HG02840 (cell line): ENCODE measurements at regions not wholly inside any gene's neighbourhood (a gene's known extent, or its start where the extent isn't known, plus 50 kb on each side); places are given as distances from the start of the nearest gene placed in this dataset.
"Not testable (repeated sequence)": the region's sequence is repeated elsewhere in the genome, so short reads cannot be mapped to it uniquely, and the experiment has no call there.

ENCODE experiments used
- ATAC-seq: cut with Tn5 transposase; IDR thresholded peaks from one replicate; pipeline ENCODE4 v1.9.1; 2021; ENCODE audit warnings: mild to moderate bottlenecking, moderate library complexity, moderate number of reproducible peaks; ENCODE audit not compliant: unreplicated experiment, low FRiP score

DNA sequence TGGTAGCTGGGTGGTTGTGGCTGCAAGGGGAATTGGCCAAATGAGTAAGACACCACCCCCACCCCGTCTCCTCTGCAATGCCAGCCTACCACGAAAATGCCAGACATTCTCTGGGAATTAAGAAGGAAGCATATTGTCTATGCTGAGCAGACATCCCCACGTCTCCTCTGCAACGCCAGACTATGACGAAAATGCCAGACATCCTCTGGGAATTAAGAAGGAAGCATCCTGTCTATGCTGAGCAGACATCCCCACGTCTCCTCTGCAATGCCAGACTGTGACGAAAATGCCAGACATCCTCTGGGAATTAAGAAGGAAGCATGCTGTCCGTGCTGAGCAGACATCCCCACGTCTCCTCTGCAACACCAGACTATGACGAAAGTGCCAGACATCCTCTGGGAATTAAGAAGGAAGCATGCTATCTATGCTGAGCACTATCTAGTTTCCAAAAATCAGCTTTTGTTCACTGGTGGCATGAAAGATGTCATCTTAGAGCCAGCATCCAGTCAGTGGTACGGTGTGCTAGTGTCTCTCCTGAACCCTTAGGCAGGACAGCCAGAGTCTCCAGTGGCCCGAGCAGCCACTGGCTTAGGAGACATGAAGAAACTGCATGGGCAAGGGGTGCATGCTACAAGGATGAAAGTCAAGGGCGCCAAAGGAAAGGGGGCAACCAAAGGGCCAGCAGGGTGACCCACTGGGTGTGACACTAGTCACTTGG is 339.8 kb upstream of the FRG1 start:
- ATAC-seq: no peak

DNA sequence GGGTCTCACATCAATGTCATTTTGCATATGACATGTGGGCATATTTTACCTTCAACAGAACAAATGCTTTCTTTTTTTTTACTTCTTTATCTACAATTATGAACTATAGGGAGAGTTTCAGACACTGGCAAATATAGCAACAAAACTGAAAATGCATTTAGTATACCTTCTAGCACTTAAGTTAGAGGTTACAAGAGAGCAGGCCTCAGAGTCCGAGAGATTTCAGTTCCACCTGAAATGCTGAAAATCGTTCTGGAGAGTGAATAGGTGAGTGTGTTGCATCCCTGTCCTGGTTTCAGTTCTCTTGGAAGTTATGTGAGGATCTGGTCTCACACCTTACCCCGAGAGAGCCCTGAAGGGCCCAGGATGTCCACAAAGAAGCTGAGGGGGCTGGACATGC is 337.8 kb upstream of the FRG1 start:
- not testable (repeated sequence) for ATAC-seq

DNA sequence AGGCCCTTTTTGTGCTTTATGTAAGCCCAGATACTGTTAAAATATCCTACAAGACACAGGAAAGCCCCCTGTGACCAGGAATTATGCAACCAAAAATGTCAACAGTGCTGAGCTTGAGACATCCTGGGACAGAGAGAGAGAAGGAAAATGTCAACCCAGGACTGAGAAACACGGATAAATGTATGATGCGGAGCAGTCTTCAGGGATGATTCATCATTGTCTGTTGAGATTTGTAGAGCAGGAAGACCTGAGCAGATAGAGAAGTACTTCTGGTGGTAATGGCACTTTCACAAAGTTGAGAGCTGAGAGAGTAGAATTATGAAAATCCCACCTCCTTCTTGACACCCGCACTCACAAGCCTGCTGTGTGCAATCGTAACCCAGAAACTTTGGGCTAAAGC is 330.1 kb upstream of the FRG1 start:
- ATAC-seq: not testable (repeated sequence)

DNA sequence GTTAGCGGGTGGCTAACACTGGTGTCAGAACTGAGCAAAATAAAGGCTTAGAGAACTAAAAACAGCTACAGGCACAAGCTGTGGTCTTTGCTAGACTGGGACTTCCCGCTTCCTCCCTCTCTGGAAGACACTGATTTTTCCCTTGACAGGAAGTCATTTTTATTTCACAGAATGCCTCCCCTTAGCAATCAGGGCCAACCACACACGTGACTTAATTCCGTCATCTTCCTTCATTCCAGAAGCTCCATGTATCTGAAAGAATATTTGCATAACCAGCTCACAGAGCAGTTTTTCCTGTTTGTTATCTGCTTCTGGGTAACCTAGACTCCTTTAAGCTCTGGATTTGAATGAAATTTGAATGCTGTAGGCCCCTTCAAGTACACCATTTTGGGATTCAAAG is 327.5 kb upstream of the FRG1 start:
- ATAC-seq: no peak

DNA sequence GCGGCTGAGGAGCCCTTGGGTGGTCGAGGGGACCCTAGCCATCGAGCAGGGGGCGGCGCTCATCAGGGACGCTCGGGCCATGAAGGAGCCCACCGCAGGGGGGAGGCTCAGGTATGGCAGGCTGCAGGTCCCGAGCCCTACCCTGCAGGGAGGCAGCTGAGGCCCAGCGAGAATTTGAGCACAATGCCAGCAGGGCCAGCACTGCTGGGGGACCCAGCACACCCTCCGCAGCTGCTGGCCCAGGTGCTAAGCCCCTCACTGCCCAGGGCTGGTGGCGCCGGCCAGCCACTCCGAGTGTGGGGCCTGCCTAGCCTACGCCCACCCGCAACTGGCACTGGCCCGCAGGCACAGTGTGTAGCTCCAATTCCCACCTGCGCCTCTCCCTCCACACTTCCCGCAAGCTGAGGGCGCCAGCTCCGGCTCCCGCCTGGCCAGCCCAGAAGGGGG is 325.4 kb upstream of the FRG1 start:
- ATAC-seq: no peak

DNA sequence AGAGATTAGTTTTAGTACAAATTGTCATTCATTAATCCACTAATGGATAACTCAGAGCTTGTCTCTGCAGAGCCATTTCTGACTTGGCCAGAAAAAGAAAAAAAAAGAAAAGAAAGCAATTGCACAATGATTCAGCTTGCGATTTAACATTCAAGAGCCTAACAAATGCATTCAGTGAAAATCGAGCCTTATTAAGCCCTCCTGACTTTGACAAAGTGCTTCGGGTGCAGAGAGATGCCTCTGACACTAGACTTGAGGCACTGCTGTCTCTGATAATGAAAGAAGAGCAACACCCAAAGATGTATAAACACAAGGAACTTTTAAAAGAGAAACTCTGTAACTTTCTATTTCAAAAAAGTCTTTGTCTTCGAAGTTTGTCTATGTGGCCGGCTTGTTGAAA is 322.9 kb upstream of the FRG1 start:
- not testable (repeated sequence) for ATAC-seq

DNA sequence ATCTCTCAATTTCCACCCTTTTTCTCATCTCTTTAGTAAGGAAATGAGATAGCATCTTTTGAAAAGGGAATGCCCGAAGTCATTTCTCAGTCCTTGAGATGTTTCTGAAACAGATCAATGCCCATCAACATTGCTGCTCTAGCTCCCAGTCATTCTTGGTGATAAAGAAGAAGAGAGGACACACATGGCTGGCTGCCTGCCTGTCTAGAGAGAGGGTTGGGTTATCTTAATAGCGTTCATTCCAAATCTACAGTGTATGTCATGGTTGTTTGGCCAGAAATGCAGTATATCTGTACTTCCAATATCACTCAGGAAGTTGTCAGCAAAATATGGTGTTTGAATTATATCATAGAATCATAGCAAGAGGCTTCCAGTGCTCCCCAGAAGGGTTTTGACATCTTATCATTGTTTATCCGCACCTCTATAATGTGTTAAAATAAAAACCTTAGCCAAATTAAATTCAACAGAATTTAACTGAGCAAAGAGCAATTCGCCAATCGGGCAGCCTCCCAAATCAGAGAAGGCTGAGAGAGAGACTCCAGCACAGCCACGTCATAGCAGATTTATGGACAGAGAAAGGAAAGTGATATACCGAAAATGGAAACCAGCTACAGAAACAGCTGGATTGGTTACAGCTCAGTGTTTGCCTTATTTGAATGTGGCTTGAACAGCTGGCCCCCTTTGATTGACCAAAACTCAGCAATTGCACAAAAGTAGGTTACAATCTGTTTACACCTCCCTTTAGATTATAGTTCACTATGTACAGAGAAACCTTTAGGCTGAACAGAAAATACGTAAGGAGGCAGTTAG is 321.0 kb upstream of the FRG1 start:
- not testable (repeated sequence) for ATAC-seq

DNA sequence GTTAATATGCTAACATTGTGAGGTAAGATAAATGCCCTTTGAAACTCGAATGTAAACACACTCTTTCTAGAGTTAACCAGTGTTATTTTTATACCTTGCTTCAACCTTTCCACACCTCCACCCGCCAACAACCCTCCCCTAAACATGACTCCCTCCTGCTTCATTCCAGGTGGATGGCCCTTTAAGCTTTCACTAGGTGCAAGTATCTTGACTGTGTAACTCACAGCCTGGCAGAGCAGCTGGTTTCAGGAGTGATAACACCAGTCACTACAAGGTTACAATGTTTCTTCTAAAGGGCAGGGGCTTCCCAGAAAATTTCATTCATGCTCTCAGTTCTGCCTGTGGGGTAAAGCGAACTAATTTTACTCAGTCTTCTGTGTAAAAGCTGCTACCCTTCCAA is 318.1 kb upstream of the FRG1 start:
- ATAC-seq: not testable (repeated sequence)

DNA sequence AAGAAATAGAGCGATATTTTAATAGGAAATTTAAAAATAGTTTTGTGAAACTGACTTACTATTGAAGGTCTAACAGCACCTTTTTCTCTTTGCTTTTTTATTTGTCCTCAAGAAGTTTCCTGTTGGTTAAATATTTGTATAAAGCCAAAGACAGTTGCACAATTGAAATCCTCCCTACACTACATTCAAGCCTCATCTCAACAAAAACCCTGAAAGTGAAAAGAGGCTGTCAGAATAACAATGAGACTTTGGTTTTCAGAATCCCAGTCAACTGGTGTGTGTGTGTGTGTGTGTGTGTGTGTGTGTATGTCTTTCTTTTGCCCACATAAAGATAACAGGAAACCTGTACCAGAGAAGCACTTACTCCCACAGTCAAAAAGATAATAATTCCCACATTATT is 313.6 kb upstream of the FRG1 start:
- not testable (repeated sequence) for ATAC-seq

DNA sequence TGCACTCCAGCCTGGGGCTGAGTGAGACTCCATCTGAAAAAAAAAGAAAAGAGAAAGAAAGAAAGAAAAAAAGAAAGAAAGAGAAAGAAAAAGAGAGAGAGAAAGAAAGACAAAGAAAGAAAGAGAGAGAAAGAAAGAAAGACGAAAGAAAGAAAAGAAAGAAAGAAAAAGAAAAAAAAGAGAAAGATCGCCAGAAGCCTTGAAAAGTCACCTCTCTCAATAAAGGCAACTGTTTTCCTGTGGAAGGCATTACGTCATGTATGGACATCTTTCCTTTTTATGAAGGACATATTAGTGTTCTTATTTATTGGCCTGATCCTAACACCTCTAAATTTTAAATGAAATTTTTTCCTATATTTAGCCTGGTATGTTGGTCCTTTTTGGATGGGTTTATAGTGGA is 310.9 kb upstream of the FRG1 start:
- ATAC-seq: not testable (repeated sequence)

DNA sequence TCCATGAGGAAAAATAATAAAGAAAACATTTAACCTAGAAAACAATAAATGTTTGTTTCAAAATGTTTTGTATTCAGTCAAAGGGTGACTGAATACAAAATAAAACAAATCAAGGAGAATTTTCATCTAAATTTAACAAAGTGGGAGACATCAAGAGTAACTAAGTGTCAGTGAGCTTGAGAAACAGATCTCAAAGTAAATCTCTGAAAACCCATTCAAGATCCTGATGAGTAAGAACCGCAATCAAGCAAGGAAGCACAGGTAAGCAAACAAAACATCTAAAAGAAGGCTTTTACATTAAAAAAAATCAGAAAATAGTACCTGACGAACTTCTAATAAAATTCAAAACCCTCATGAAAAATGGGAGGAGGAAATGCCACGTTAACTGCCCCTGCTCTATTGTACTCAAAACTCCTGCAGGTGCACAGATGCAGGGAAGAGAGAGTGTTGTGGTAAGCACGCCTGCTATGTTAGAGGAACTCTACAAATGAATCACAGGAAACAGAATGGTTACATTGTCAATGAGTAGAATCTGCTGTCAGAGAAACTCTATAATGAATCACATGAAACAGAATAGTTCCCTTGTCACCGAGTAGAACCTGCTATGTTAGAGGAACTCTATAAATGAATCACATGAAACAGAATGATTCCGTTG is 309.6 kb upstream of the FRG1 start:
- ATAC-seq: not testable (repeated sequence)

DNA sequence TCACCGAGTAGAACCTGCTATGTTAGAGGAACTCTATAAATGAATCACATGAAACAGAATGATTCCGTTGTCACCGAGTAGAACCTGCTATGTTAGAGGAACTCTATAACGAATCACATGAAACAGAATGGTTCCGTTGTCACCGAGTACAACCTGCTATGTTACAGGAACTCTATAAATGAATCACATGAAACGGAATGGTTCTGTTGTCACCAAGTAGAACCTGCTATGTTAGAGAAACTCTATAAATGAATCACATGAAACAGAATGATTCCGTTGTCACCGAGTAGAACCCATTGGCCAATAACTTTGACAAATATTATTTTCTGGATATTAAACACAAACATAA is 309.1 kb upstream of the FRG1 start:
- ATAC-seq: not testable (repeated sequence)

DNA sequence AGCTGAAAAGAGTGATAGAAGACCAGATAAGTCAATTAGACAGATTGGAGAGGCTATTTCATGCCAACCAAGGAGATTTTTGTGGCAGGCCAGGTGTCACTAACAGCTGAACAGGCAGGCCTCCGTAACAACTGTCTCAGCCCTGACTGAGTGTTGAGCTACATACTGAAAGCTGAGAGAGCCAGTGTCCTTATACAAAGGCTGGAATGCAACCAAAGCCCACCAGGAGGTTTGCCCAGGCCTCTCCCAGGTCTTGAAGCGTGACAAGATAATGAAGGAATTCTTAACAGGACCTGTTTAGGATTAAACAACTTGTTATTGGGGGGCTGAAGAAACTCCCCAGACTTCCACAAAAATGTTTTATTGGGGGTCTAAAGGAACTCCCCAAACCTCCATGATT is 290.2 kb upstream of the FRG1 start:
- ATAC-seq: not testable (repeated sequence)

DNA sequence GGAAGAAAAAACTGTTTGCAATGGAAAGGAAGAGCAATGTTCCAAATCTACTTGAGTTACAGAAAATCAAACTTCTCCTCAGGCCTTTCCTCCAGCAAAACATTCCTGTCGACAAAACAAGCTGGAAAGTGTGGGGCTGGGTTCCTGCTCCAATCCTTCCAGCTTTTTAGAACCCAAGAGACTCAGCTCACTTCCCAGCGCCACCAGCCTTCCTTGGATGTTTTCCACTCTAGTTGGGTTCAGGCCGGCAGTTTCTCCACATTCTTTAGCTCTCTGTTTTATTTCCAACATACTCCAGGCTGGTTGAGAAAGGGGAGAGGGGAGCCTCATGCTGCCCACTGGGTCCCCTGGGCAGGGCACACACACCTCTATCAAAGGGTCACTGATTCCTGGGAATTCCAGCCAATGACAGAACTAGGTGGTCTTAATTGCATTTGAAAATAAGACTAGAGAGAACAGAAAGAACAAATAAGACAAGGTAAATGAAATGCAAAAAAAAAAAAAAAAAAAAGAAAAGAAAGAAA is 287.5 kb upstream of the FRG1 start:
- not testable (repeated sequence) for ATAC-seq

DNA sequence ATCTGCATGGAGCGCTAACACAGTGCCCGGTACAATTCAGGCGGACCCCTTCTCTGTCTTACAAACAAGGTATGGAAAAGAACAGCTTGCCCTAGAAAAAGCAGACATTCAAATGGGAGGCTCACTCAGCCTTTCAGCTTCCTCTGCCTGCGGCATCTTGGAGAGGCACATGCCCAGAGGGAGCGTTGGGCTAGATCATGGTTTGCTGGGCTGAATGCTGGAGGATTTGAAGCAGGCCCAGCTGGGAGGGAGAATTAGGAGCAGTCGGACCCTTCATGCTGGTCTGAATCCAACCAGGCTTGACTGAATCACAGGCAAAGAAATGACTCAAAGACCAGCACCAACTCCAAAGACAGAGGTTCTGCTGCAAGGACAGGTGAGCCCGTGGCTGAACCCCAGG is 286.7 kb upstream of the FRG1 start:
- ATAC-seq: not testable (repeated sequence)

DNA sequence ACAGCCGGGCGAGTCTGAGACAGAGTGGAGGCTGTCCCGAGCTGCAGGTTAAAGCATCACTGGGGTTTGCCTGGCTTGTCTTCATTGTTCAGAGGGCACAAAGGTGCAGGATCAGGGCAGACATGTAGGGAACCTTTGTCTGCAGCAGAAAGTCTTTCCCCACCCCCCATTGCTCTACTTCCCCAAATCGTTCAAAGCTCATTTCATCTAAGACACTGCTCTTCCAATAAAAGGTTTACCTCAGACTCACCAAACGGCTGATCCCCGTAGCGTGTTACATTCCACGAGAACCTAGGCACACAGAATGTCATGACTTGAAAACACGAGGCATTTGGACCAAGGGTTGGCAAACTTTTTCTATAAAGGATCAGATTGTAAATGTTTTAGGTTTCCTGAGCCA is 286.3 kb upstream of the FRG1 start:
- not testable (repeated sequence) for ATAC-seq

DNA sequence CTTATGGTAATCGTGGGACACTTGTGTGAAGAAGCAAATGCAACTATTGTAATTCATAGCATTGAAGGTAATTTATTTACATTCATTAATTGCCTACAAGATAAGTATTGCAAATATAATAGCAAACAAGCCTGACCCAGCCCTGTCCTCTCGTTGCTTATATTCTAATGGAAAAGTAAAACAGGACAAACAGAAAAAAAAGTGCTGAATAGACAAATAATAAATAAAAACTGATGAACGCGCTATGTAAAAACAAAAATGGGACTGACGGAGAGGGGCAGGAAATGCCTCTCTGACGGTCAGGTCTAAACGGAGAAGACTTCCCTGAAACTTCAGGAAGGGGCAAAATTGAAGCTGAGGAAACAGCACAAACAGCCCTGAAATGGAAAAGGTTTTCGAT is 284.9 kb upstream of the FRG1 start:
- not testable (repeated sequence) for ATAC-seq

DNA sequence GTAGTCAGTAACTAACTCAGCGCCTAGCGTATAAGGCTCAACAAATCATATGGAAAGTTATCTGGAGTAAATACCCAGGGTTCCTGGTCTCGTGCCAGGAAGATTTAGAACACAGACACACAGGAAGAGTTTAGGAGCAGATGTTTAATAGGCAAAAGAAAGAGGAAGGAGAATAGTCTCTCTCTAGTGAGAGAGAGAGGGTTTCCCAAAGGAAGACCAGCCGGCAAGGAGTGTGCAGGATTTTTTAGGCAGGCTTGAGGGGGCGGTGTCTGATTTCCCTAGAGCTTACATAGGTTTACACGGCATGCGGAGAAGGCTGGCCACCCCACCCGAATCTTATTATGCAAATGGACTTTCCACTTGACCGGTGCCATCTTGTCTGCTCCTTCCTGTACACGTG is 284.0 kb upstream of the FRG1 start:
- no peak for ATAC-seq

DNA sequence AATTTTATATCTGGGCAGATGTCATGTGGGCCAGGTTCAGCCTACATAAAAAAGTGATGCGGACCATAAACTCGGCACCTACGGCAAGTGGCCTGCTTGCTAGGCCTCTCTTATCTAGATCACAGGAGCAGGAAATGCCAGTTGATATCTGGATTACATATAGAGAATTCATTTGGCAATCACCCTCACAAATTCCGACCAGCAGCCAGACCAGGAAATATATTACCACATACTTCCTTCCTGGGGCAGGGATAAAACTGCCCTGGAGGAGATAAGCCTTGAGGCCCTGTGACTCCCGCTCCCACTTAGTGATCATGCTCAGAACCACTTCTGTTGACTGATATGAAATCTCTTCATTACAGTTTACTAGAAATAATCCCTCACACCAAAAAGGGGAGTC is 282.4 kb upstream of the FRG1 start:
- not testable (repeated sequence) for ATAC-seq

DNA sequence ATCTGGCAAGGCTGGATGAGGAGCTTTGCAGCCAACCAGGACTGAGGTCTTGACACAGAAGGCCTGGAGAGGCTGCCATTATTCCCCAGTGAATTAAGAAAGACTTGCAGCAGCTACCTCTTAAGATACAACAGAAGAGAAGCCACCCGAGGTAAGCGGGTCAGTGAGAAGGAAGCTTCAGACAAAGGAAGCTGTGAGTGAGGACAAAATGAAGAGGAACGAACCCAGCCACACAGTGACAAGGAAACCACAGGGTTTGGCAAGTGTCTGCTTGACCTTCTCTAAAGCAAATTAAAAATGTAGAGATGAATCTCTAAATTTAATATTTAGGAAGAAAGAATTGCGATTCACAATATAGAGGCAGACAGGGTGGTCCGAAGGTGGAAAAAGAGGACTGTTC is 281.8 kb upstream of the FRG1 start:
- not testable (repeated sequence) for ATAC-seq

DNA sequence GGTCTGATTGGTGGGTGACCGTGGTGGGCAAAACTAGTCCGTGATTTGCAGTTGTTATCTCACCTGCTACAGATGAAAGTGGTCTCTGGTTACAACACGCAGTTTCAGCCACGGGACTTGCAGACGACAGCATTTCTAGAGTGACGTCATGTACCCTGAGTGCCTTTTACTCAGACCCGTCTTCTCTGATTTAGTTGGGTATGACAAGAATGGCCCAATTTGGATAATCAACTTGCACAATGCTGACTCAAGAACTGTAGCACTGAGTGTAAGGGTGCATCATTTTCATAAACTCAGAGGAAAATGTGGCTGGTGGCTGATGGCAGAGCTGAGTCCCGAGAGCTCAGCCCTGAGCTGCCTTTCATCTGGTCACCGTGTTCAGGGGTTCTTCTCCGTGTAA is 281.4 kb upstream of the FRG1 start:
- ATAC-seq: no peak
